ENCODE measurements at regions not wholly inside any gene's neighbourhood (a gene's known extent, or its start where the extent isn't known, plus 50 kb on each side); places are given as distances from the start of the nearest gene placed in this dataset.
"Not testable (repeated sequence)": the region's sequence is repeated elsewhere in the genome, so short reads cannot be mapped to it uniquely, and the experiment has no call there.

GRCh38 chr22:18731075-18731666 lies 119.5 kb upstream of the RIMBP3 start:
- in situ Hi-C loops (cut with HindIII; ENCODE audit: low pct_unique_long_range_greater_than_20kb, low sequenced_read_pairs), result no loop called here
- DNase-seq (ENCODE audit: low read depth in 1 of 2, low spot score in 1 of 2), result no peak
- no peak for TF ChIP-seq JUND (IDR thresholded peaks at IDR 0.05; ENCODE audit: low read depth)

DNA sequence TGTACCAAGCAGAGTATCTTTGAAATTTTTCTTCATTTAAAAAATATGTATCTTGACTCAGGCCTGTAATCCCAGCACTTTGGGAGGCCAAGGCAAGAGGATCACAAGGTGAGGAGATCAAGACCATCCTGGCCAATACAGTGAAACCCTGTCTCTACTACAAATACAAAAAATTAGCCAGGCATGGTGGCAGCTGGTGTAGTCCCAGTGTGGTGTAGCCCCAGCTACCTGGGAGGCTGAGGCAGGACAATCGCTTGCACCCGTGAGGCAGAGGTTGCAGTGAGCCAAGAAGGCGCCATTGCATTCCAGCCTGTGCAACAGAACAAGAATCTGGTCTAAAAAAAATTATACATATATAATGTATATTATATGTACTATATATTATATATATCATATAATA lies 118.7 kb upstream of the RIMBP3 start:
- peak in 1 of 2 experiments; percentile 0 for DNase-seq (ENCODE audit: low read depth in 1 of 2, low spot score in 1 of 2)

More for the DNA sequence above, 118.7 kb upstream of the RIMBP3 start:
- in situ Hi-C loops (cut with HindIII; ENCODE audit: low pct_unique_long_range_greater_than_20kb, low sequenced_read_pairs), result not testable (repeated sequence)

Measured in T47D (cell line).